Endothelial cell of umbilical vein (primary cell): ENCODE measurements at regions not wholly inside any gene's neighbourhood (a gene's known extent, or its start where the extent isn't known, plus 50 kb on each side); places are given as distances from the start of the nearest gene placed in this dataset.

Experiments
- BruUV-seq: library from RNA; stranded (reverse); fragments of 400-500 nt; replicated peaks from 2 replicates; lab custom pipeline; 2021; lab: Mats Ljungman, UMichigan
- CTCF ChIA-PET: fragments of 300-600, 350-600 bp; sonication (Branson Sonifier 250); formaldehyde crosslinking; loops from one replicate; lab custom pipeline; 2021; ENCODE audit warnings: antibody characterized with exemption, inconsistent platforms; lab: Charles Lee
- POLR2A ChIA-PET: fragments of 300-600, 350-600 bp; sonication (Branson Sonifier 250); formaldehyde crosslinking; loops from one replicate; lab custom pipeline; 2021; ENCODE audit warnings: antibody characterized with exemption, inconsistent platforms; lab: Charles Lee
- DNase-seq: peaks from one replicate; pipeline ENCODE4 v3.0.0-alpha.2; 2011; ENCODE audit warnings: low read depth, low spot score
- FAIRE-seq: peaks from 2 replicates; lab custom pipeline; 2011; peaks lifted over from hg19 to GRCh38; lab: Jason Lieb, UNC
- H2AFZ ChIP-seq: 2 replicates; pipeline ENCODE4 v1.6.0; 2012; ENCODE audit warnings: low read depth, low read length, control low read depth, inconsistent platforms
- H3K27ac ChIP-seq: 2 replicates; pipeline ENCODE4 v1.5.1; 2011; ENCODE audit warnings: low read depth, mild to moderate bottlenecking, control low read depth, low read length, moderate library complexity; ENCODE audit not compliant: insufficient read depth
- H3K27me3 ChIP-seq, 2 experiments: 2 replicates each; pipeline versions ENCODE4 v1.6.0 to v1.6.1; 2011; ENCODE audit warnings: low read length in 2 of 2, mixed read lengths in 1 of 2; ENCODE audit not compliant: control insufficient read depth in 2 of 2, insufficient read depth in 2 of 2
- H3K36me3 ChIP-seq, 2 experiments: 2 replicates in 1 of 2; 3 replicates in 1 of 2; pipeline ENCODE4 v1.5.1; 2011; ENCODE audit warnings: low read length in 2 of 2, mild to moderate bottlenecking in 1 of 2, moderate library complexity in 1 of 2; ENCODE audit not compliant: control insufficient read depth in 2 of 2, insufficient read depth in 2 of 2; ENCODE audit errors: extremely low read depth in 1 of 2
- H3K4me1 ChIP-seq: 3 replicates; pipeline ENCODE4 v1.5.1; 2011; ENCODE audit warnings: mild to moderate bottlenecking, low read length; ENCODE audit not compliant: control insufficient read depth, insufficient read depth; ENCODE audit errors: extremely low read depth
- H3K4me2 ChIP-seq: 2 replicates; pipeline ENCODE4 v1.6.1; 2011; ENCODE audit warnings: low read length, control low read depth, mixed read lengths; ENCODE audit not compliant: insufficient read depth
- H3K4me3 ChIP-seq, 3 experiments: fragments of 200-600 bp in 1 of 3; sonication (generic), shearing (Covaris generic) in 1 of 3; replicated peaks in 1 of 3; 2 replicates each; pipeline ENCODE4 v1.5.1; 2011 to 2016; ENCODE audit warnings: control low read depth in 3 of 3, low read length in 3 of 3, mild to moderate bottlenecking in 2 of 3, inconsistent platforms in 1 of 3, low read depth in 1 of 3, moderate library complexity in 1 of 3; ENCODE audit not compliant: insufficient read depth in 1 of 3
- H3K79me2 ChIP-seq: 2 replicates; pipeline ENCODE4 v1.6.0; 2012; ENCODE audit warnings: low read length, inconsistent platforms; ENCODE audit not compliant: control insufficient read depth, insufficient read depth
- H3K9ac ChIP-seq: replicated peaks from 2 replicates; pipeline ENCODE3; 2011; ENCODE audit warnings: low read length, control low read depth; ENCODE audit not compliant: insufficient read depth; ENCODE audit errors: extremely low read depth
- H3K9me1 ChIP-seq: replicated peaks from 3 replicates; pipeline ENCODE4 v1.6.0; 2011; ENCODE audit warnings: mild to moderate bottlenecking, low read length; ENCODE audit not compliant: control insufficient read depth, insufficient read depth; ENCODE audit errors: extremely low read depth
- H3K9me3 ChIP-seq: replicated peaks from 2 replicates; pipeline ENCODE4 v1.5.1; 2012; ENCODE audit warnings: low read length, inconsistent platforms; ENCODE audit not compliant: control insufficient read depth, insufficient read depth
- H4K20me1 ChIP-seq: replicated peaks from 2 replicates; pipeline ENCODE3; 2011; ENCODE audit warnings: mild to moderate bottlenecking, low read length; ENCODE audit not compliant: control insufficient read depth, insufficient read depth; ENCODE audit errors: extremely low read depth
- CTCF ChIP-seq, 2 donors: IDR thresholded peaks; 1 replicate in 1 of 2; 2 replicates in 1 of 2; pipeline ENCODE4 v1.5.1; 2011; ENCODE audit warnings: low read length in 2 of 2, mild to moderate bottlenecking in 2 of 2, moderate library complexity in 2 of 2, control low read depth in 1 of 2, inconsistent platforms in 1 of 2, low read depth in 1 of 2; ENCODE audit not compliant: insufficient read depth in 1 of 2; ENCODE audit errors: extremely low read depth in 1 of 2
- EZH2 ChIP-seq: IDR thresholded peaks from 2 replicates; pipeline ENCODE4 v1.6.1; 2012; ENCODE audit warnings: borderline replicate concordance, low read depth, mild to moderate bottlenecking, moderate library complexity, low read length, inconsistent platforms; ENCODE audit not compliant: severe bottlenecking
- FOS ChIP-seq: IDR thresholded peaks from 2 replicates; pipeline ENCODE4 v1.6.1; 2011; ENCODE audit warnings: mild to moderate bottlenecking, low read length, moderate library complexity, borderline replicate concordance; ENCODE audit not compliant: insufficient read depth
- GATA2 ChIP-seq: IDR thresholded peaks from 2 replicates; pipeline ENCODE4 v1.7.0; 2011; ENCODE audit warnings: low read depth, mild to moderate bottlenecking, moderate library complexity, mixed read lengths, low read length; ENCODE audit not compliant: insufficient read length, insufficient read depth
- JUN ChIP-seq: IDR thresholded peaks from 2 replicates; pipeline ENCODE4 v1.6.1; 2011; ENCODE audit warnings: borderline replicate concordance, low read depth; ENCODE audit not compliant: insufficient read length, insufficient read depth
- MAX ChIP-seq: IDR thresholded peaks from 2 replicates; pipeline ENCODE4 v1.6.1; 2011; ENCODE audit not compliant: insufficient read depth, insufficient read length
- MYC ChIP-seq: IDR thresholded peaks from one replicate; pipeline ENCODE4 v1.6.1; 2011; ENCODE audit warnings: mild to moderate bottlenecking, low read depth, low read length
- POLR2A ChIP-seq: IDR thresholded peaks from 2 replicates; pipeline ENCODE4 v1.6.1; 2012; ENCODE audit warnings: low read depth, mild to moderate bottlenecking, control low read depth, low read length
- POLR2AphosphoS5 ChIP-seq: IDR thresholded peaks from 2 replicates; pipeline ENCODE4 v1.6.1; 2012; ENCODE audit warnings: low read depth, mild to moderate bottlenecking, control low read depth, low read length, moderate library complexity; ENCODE audit not compliant: insufficient read depth
- dilution Hi-C: fragments of 300-500 bp; cut with MboI; formaldehyde crosslinking; loops from one replicate; pipeline ENCODE4 v1.15.0; 2019; ENCODE audit warnings: low sequenced_read_pairs; ENCODE audit not compliant: extremely low pct_ligation_motif_present
- intact Hi-C: fragments of 100-400 bp; cut with micrococcal nuclease; formaldehyde crosslinking; loops from one replicate; pipeline ENCODE4 v1.10.0; 2022

- BruUV-seq: no TSS peak
- no peak for FAIRE-seq
- POLR2A ChIA-PET: no interaction called here
Observed at GRCh38 chr1:29584776-29585175, 348.5 kb downstream of the PTPRU start.

More at GRCh38 chr1:29584776-29585175, 348.5 kb downstream of the PTPRU start:
- Histone ChIP-seq H3K9ac (no peak overlapping the region), H3K9me3 (no peaks in the 10 kb centered on the region), H3K4me1 (no peaks in the 10 kb centered on the region), H2AFZ (no peak overlapping the region), H4K20me1 (no peaks in the 10 kb centered on the region), H3K27me3 (no peaks in the 10 kb centered on the region), H3K4me3 (no peak overlapping the region), H3K27ac (no peak overlapping the region), H3K36me3 (no peaks in the 10 kb centered on the region), H3K4me2 (no peak overlapping the region), H3K9me1 (no peaks in the 10 kb centered on the region), H3K79me2 (no peaks in the 10 kb centered on the region)
- TF ChIP-seq CTCF (IDR thresholded peaks at IDR 0.05; ENCODE audit: extremely low read depth in 1 of 2, insufficient read depth in 1 of 2, low read depth in 1 of 2, low read length in 2 of 2) (no peak), FOS (no peak), POLR2AphosphoS5 (no peak), MAX (no peak), MYC (no peak), EZH2 (no peak), JUN (no peak), POLR2A (no peak), GATA2 (no peak)
- intact Hi-C loops (no loop called here), dilution Hi-C loops (no loop called here)
- CTCF ChIA-PET: no interaction called here
- no peak for DNase-seq
